ENCODE measurements at regions not wholly inside any gene's neighbourhood (a gene's known extent, or its start where the extent isn't known, plus 50 kb on each side); places are given as distances from the start of the nearest gene placed in this dataset.

- Histone ChIP-seq H2BK120ac (ENCODE audit: low read depth, low read length) (no peak overlapping the region), H2BK5ac (ENCODE audit: low read depth, low read length, poor library complexity, severe bottlenecking) (no peak overlapping the region), H3K27me3 (ENCODE audit: control insufficient read depth, insufficient read depth, low read length) (no peaks in the 10 kb centered on the region), H3K27ac (ENCODE audit: insufficient read depth, low read length) (no peak overlapping the region), H3K36me3 (ENCODE audit: control insufficient read depth, insufficient read depth, low read length) (no peaks in the 10 kb centered on the region), H3K14ac (replicated peaks; ENCODE audit: low read depth, low read length) (no peak overlapping the region), H2AFZ (replicated peaks; ENCODE audit: low read length, poor library complexity) (no peak overlapping the region), H3K4me3 (ENCODE audit: insufficient read depth, low read depth, low read length) (no peak overlapping the region), H3K4me1 (ENCODE audit: control insufficient read depth, insufficient read depth, low read length) (no peaks in the 10 kb centered on the region; the same call in 1 of the 2 replicates), H2BK20ac (ENCODE audit: low read depth, low read length) (no peak overlapping the region), H4K5ac (ENCODE audit: low read depth, low read length) (no peak overlapping the region), H3K9ac (ENCODE audit: low read depth, low read length) (no peak overlapping the region), H2BK15ac (ENCODE audit: low read depth, low read length) (no peak overlapping the region), H3K23ac (ENCODE audit: low read depth, low read length) (no peak overlapping the region), H3K4me2 (ENCODE audit: low read depth, low read length) (no peak overlapping the region), H3K79me1 (ENCODE audit: low read depth in 1 of 2, low read length in 2 of 2) (no peaks in the 10 kb centered on the region), H3K9me1 (ENCODE audit: insufficient read depth, low read length) (no peaks in the 10 kb centered on the region), H3K56ac (ENCODE audit: extremely low read depth, insufficient read depth, low read length) (no peak overlapping the region), H2AK9ac (replicated peaks; ENCODE audit: low read depth, low read length, poor library complexity) (no peak overlapping the region), H3K18ac (ENCODE audit: low read depth, low read length) (no peak overlapping the region), H2AK5ac (ENCODE audit: low read depth, low read length) (no peak overlapping the region), H4K20me1 (ENCODE audit: insufficient read depth, low read length) (no peaks in the 10 kb centered on the region), H4K8ac (ENCODE audit: low read depth in 2 of 2, low read length in 2 of 2) (no peak overlapping the region), H3K9me3 (ENCODE audit: control insufficient read depth, insufficient read depth, low read length) (peaks cover 10% of the 10 kb centered on the region), H3K4ac (ENCODE audit: low read depth, low read length) (no peak overlapping the region), H4K91ac (ENCODE audit: insufficient read depth, low read depth, low read length) (no peak overlapping the region)
- no TSS peak for BruUV-seq (replicated peaks)
- dilution Hi-C loops (cut with HindIII; ENCODE audit: low sequenced_read_pairs, unreplicated experiment): no loop called here
- ChIA-PET CTCF (interaction anchor here (0.9 to 1.6 kb wide), 2 partner anchors 9 to 12 kb away, joined by 3 to 4 read pairs; no protein-coding TSS in a partner anchor), POLR2A (ENCODE audit: unreplicated experiment) (no interaction called here)
- no CpG with 5 or more reads among the region's 1 CpG for WGBS, 2 experiments (ENCODE audit: extremely low coverage in 2 of 2, insufficient read length in 1 of 2)
- in situ Hi-C loops (cut with MboI; ENCODE audit: low sequenced_read_pairs): no loop called here
- intact Hi-C loops (cut with micrococcal nuclease): no loop called here
- ATAC-seq (ENCODE audit: low read depth) (no peak), DNase-seq (no peak)
- TF ChIP-seq FOS (IDR thresholded peaks at IDR 0.05; ENCODE audit: low read depth, low read length) (no peak), RAD21 (IDR thresholded peaks at IDR 0.05; ENCODE audit: low read length) (no peak), MAFK (IDR thresholded peaks at IDR 0.05; ENCODE audit: low read depth, low read length) (no peak), POLR2A (IDR thresholded peaks at IDR 0.05; ENCODE audit: low read depth, low read length) (no peak), RFX5 (IDR thresholded peaks at IDR 0.05; ENCODE audit: low read depth, low read length) (no peak), CTCF (conservative IDR thresholded peaks at IDR 0.05; ENCODE audit: low read depth, low read length) (no peak), MAZ (IDR thresholded peaks at IDR 0.05; ENCODE audit: borderline replicate concordance, low read depth, low read length) (no peak), CEBPB (IDR thresholded peaks at IDR 0.05; ENCODE audit: low read depth, low read length) (no peak), CHD1 (IDR thresholded peaks at IDR 0.05; ENCODE audit: low read depth, low read length) (no peak), SMC3 (IDR thresholded peaks at IDR 0.05; ENCODE audit: low read depth, low read length) (no peak), MXI1 (IDR thresholded peaks at IDR 0.05; ENCODE audit: borderline replicate concordance, low read depth, low read length) (no peak), NFE2L2 (IDR thresholded peaks at IDR 0.05; ENCODE audit: low read depth, low read length) (no peak)
- TF ChIP-seq, protein P1, sequence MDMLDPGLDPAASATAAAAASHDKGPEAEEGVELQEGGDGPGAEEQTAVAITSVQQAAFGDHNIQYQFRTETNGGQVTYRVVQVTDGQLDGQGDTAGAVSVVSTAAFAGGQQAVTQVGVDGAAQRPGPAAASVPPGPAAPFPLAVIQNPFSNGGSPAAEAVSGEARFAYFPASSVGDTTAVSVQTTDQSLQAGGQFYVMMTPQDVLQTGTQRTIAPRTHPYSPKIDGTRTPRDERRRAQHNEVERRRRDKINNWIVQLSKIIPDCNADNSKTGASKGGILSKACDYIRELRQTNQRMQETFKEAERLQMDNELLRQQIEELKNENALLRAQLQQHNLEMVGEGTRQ (IDR thresholded peaks at IDR 0.05; ENCODE audit: low read depth, low read length): no peak
These were observed 246.3 kb upstream of the ANKRD50 start for GRCh38 chr4:124958847-124959246.

All from IMR-90 (cell line).